Peyer's patch (tissue), 4 donors: ENCODE measurements at regions not wholly inside any gene's neighbourhood (a gene's known extent, or its start where the extent isn't known, plus 50 kb on each side); places are given as distances from the start of the nearest gene placed in this dataset.

ENCODE experiments used
- CTCF ChIP-seq, 6 experiments: fragments of 450-650 bp in 4 of 6; fragments of 200-600 bp in 2 of 6; sonication (generic) in 1 of 6; IDR thresholded peaks; one replicate each; pipeline ENCODE4 v1.5.1; 2017 to 2019; ENCODE audit warnings: antibody characterized with exemption in 6 of 6, mild to moderate bottlenecking in 3 of 6, moderate library complexity in 1 of 6
- POLR2A ChIP-seq, 2 donors: fragments of 450-650 bp; IDR thresholded peaks; one replicate each; pipeline ENCODE4 v1.5.1; 2017; ENCODE audit warnings: antibody characterized with exemption in 2 of 2, mild to moderate bottlenecking in 2 of 2, moderate library complexity in 2 of 2

- no peak for TF ChIP-seq CTCF (IDR thresholded peaks at IDR 0.05)
- TF ChIP-seq POLR2A (IDR thresholded peaks at IDR 0.05): no peak
These were observed 230.7 kb downstream of the MAF start for GRCh38 chr16:79369796-79370195.
